GM13977 (cell line): ENCODE measurements at regions not wholly inside any gene's neighbourhood (a gene's known extent, or its start where the extent isn't known, plus 50 kb on each side); places are given as distances from the start of the nearest gene placed in this dataset.

Experiments
- DNase-seq: peaks from one replicate; pipeline ENCODE4 v3.0.0; 2012; ENCODE audit warnings: low spot score
- CTCF ChIP-seq: IDR thresholded peaks from 2 replicates; pipeline ENCODE4 v1.5.1; 2012; ENCODE audit warnings: mild to moderate bottlenecking, control low read depth; ENCODE audit not compliant: insufficient read depth; ENCODE audit errors: extremely low read depth, missing control alignments
- in situ Hi-C: fragments of 300-500 bp; cut with MboI; formaldehyde crosslinking; loops from one replicate; pipeline ENCODE4 v1.12.0; 2022; ENCODE audit warnings: low sequenced_read_pairs, low pct_unique_long_range_greater_than_20kb, mixed read lengths, inconsistent platforms; ENCODE audit not compliant: unreplicated experiment

GRCh38 chr10:118213436-118213835 is 128.7 kb downstream of the FAM204A start:
- DNase-seq, result no peak
- in situ Hi-C loops, result no loop called here
- no peak for TF ChIP-seq CTCF

- in situ Hi-C loops, result no loop called here
- TF ChIP-seq CTCF, result no peak
- DNase-seq, result no peak
Measured at GRCh38 chr10:118210276-118210675, 131.8 kb downstream of the FAM204A start.

GRCh38 chr10:118209215-118209614 is 132.9 kb downstream of the FAM204A start:
- in situ Hi-C loops, result no loop called here
- no peak for DNase-seq
- no peak for TF ChIP-seq CTCF

- in situ Hi-C loops, result no loop called here
- no peak for TF ChIP-seq CTCF
Measured at GRCh38 chr10:118207470-118208007, 134.6 kb downstream of the FAM204A start.

GRCh38 chr10:118204292-118204943 is 137.7 kb downstream of the FAM204A start:
- no peak for DNase-seq
- TF ChIP-seq CTCF, result no peak
- in situ Hi-C loops, result no loop called here

More at GRCh38 chr10:118207470-118208007, 134.6 kb downstream of the FAM204A start:
- no peak for DNase-seq

GRCh38 chr10:118203461-118203860 is 138.7 kb downstream of the FAM204A start:
- TF ChIP-seq CTCF, result no peak
- in situ Hi-C loops, result no loop called here
- no peak for DNase-seq
